ENCODE measurements at regions not wholly inside any gene's neighbourhood (a gene's known extent, or its start where the extent isn't known, plus 50 kb on each side); places are given as distances from the start of the nearest gene placed in this dataset.

- TF ChIP-seq, protein P1, sequence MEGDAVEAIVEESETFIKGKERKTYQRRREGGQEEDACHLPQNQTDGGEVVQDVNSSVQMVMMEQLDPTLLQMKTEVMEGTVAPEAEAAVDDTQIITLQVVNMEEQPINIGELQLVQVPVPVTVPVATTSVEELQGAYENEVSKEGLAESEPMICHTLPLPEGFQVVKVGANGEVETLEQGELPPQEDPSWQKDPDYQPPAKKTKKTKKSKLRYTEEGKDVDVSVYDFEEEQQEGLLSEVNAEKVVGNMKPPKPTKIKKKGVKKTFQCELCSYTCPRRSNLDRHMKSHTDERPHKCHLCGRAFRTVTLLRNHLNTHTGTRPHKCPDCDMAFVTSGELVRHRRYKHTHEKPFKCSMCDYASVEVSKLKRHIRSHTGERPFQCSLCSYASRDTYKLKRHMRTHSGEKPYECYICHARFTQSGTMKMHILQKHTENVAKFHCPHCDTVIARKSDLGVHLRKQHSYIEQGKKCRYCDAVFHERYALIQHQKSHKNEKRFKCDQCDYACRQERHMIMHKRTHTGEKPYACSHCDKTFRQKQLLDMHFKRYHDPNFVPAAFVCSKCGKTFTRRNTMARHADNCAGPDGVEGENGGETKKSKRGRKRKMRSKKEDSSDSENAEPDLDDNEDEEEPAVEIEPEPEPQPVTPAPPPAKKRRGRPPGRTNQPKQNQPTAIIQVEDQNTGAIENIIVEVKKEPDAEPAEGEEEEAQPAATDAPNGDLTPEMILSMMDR (IDR thresholded peaks at IDR 0.05): no peak
- TF ChIP-seq POLR2A (IDR thresholded peaks at IDR 0.05): no peak
These were observed 218.8 kb upstream of the NR4A3 start for GRCh38 chr9:99602854-99603253.

Measured in uterus (tissue), 2 donors.